Neutrophil (primary cell): ENCODE measurements at regions not wholly inside any gene's neighbourhood (a gene's known extent, or its start where the extent isn't known, plus 50 kb on each side); places are given as distances from the start of the nearest gene placed in this dataset.

Experiments used
- H3K27ac ChIP-seq: fragments of 200-600 bp; sonication (generic); 2 replicates; pipeline ENCODE4 v1.5.1; 2016; ENCODE audit warnings: mild to moderate bottlenecking, moderate library complexity
- H3K27me3 ChIP-seq: fragments of 200-600 bp; sonication (generic); 2 replicates; pipeline ENCODE4 v1.6.0; 2016; ENCODE audit warnings: mild to moderate bottlenecking
- H3K36me3 ChIP-seq: fragments of 200-600 bp; sonication (generic); 2 replicates; pipeline ENCODE4 v1.5.1; 2017
- H3K4me1 ChIP-seq, 2 experiments: fragments of 200-600 bp in 1 of 2; sonication (generic) in 1 of 2; 1 replicate in 1 of 2; 2 replicates in 1 of 2; pipeline versions ENCODE4 v1.5.1 to v1.6.1; 2013 to 2016; ENCODE audit warnings: low read depth in 1 of 2, low read length in 1 of 2, mild to moderate bottlenecking in 1 of 2, moderate library complexity in 1 of 2; ENCODE audit not compliant: control insufficient read depth in 1 of 2, insufficient read depth in 1 of 2
- H3K4me3 ChIP-seq, 2 experiments: fragments of 200-600 bp in 1 of 2; sonication (generic) in 1 of 2; 1 replicate in 1 of 2; 2 replicates in 1 of 2; pipeline ENCODE4 v1.5.1; 2013 to 2016; ENCODE audit warnings: low read depth in 1 of 2, low read length in 1 of 2, mild to moderate bottlenecking in 1 of 2, moderate library complexity in 1 of 2
- H3K9me3 ChIP-seq: fragments of 200-600 bp; sonication (generic); 2 replicates; pipeline ENCODE4 v1.5.1; 2016
- TF ChIP-seq, protein P1 (sequence below): fragments of 200-600 bp; sonication (generic); IDR thresholded peaks from 2 replicates; pipeline ENCODE4 v1.5.1; 2016; ENCODE audit warnings: antibody characterized with exemption

DNA sequence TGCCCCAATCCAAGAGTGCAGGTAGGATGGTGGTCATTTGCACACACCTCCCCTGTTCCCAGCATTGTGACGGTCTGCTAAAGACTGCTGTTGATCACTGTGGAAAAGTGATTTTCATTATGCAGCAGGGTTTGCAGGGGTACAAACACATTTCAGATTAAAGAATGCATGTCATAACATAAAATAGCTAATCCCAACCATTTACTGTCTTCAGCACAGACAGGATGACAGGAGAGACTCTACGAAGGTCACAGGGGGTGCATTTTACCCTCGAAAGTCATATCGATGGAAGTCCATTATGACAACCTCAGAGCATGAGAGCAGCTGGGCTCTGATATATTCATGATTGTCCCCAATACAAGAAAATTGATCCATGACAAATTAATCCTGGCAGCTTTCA lies 302.6 kb downstream of the AJAP1 start:
- TF ChIP-seq, protein P1, sequence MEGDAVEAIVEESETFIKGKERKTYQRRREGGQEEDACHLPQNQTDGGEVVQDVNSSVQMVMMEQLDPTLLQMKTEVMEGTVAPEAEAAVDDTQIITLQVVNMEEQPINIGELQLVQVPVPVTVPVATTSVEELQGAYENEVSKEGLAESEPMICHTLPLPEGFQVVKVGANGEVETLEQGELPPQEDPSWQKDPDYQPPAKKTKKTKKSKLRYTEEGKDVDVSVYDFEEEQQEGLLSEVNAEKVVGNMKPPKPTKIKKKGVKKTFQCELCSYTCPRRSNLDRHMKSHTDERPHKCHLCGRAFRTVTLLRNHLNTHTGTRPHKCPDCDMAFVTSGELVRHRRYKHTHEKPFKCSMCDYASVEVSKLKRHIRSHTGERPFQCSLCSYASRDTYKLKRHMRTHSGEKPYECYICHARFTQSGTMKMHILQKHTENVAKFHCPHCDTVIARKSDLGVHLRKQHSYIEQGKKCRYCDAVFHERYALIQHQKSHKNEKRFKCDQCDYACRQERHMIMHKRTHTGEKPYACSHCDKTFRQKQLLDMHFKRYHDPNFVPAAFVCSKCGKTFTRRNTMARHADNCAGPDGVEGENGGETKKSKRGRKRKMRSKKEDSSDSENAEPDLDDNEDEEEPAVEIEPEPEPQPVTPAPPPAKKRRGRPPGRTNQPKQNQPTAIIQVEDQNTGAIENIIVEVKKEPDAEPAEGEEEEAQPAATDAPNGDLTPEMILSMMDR = no peak
- H3K4me1 ChIP-seq = no peaks in the 10 kb centered on the region
- no peaks in the 10 kb centered on the region for H3K9me3 ChIP-seq
- no peak overlapping the region for H3K4me3 ChIP-seq
- no peaks in the 10 kb centered on the region for H3K36me3 ChIP-seq
- H3K27ac ChIP-seq = no peak overlapping the region
- no peaks in the 10 kb centered on the region for H3K27me3 ChIP-seq

DNA sequence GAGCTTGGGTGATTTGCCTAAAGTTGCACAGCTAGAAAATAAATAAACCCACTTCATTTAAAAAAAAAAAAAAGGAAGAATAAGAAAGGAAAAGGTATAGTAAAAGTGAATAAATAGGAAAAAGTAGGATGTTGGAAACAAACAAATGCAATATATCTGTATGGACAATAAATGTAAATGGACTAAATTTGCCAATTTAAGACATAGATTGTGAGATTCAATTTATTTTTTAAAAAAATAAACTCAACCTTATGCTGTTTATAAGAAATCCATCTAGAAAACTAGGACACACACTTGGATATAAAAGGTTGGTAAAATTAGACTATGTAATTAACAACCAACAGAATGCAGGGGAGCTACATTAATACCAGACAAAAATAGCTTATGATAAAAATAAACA lies 300.0 kb downstream of the AJAP1 start:
- Histone ChIP-seq H3K9me3 (no peaks in the 10 kb centered on the region), H3K4me3 (no peak overlapping the region), H3K27me3 (no peaks in the 10 kb centered on the region), H3K4me1 (no peaks in the 10 kb centered on the region), H3K36me3 (no peaks in the 10 kb centered on the region), H3K27ac (no peak overlapping the region)
- TF ChIP-seq, protein P1 = no peak

DNA sequence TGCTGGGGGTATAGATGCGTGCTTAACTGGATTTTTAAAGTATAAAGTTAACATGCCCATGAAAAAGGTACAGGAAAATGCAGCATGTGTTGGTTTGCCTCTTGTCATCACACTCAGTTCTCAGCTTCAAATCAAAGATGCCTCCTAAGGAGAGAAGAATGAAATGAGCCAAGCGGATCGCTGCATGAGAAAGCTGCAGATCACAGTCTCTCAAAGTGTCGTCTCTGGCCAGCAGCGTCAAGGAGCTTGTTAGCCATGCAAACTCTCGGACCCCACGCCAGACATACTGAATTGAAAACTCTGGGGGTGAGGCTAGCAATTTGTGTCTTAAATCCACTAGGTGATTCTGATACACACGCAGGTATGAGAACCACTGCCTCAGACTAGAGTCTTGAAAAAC lies 297.2 kb downstream of the AJAP1 start:
- no peak overlapping the region for H3K27ac ChIP-seq
- H3K4me1 ChIP-seq = no peaks in the 10 kb centered on the region
- H3K9me3 ChIP-seq = no peaks in the 10 kb centered on the region
- H3K4me3 ChIP-seq = no peak overlapping the region
- no peaks in the 10 kb centered on the region for H3K36me3 ChIP-seq
- TF ChIP-seq, protein P1 = no peak
- H3K27me3 ChIP-seq = no peaks in the 10 kb centered on the region

DNA sequence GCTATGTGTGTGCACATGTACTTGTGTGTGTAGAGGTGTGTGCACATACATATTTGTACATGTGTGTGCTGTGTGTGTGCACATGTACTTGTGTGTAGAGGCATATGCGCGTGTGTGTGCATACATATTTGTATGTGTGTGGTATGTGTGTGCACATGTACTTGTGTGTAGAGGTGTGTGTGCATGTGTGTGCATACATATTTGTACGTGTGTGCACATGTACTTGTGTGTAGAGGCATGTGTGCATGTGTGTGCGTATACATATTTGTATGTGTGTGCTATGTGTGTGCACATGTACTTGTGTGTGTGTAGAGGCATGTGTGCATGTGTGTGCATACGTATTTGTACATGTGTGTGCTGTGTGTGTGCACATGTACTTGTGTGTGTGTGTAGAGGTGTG lies 291.9 kb downstream of the AJAP1 start:
- no peak overlapping the region for H3K27ac ChIP-seq
- no peaks in the 10 kb centered on the region for H3K36me3 ChIP-seq
- no peak overlapping the region for H3K4me3 ChIP-seq
- TF ChIP-seq, protein P1 = no peak
- no peaks in the 10 kb centered on the region for H3K4me1 ChIP-seq
- no peaks in the 10 kb centered on the region for H3K9me3 ChIP-seq
- H3K27me3 ChIP-seq = no peaks in the 10 kb centered on the region

DNA sequence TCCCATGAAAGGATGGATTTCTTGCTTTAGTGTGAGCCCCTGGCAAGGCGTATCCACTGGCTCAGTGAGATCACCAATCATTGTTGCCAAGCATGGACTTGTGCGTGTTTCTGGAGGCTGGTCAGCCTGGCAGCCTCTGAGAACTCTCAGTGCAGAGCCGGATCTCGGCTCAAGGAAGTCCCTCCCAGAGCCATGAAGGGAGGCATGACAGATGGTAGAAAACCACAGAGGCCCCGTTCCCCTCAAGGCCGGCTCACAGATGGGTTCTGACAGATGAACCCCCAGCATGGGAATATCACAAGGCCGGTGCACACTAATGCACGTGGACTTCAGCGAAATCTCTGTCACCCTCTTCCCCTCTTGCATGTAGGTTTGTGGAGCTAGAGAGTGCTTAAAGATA lies 290.5 kb downstream of the AJAP1 start:
- Histone ChIP-seq H3K9me3 (peaks cover under 1% of the 10 kb centered on the region), H3K27ac (no peak overlapping the region), H3K36me3 (no peaks in the 10 kb centered on the region), H3K27me3 (no peaks in the 10 kb centered on the region), H3K4me3 (no peak overlapping the region), H3K4me1 (no peaks in the 10 kb centered on the region)
- TF ChIP-seq, protein P1 = no peak

DNA sequence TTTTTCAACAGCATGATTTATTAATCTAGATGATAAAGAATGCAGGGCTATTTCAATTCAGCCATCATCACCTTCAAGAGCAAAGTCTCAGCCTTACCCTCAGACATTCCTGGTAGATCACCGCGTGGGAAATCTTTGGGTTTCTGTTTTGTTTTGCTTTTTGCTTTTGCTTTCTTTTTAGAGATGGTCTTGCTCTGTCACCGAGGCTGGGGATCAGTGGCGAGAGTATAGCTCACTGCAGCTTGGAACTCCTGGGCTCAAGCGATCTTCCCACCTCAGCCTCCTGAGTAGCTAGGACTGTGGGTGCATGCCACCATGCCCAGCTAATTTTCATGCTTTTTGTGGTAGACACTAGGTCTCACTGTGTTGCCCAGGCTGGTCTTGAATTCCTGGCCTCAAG lies 289.7 kb downstream of the AJAP1 start:
- Histone ChIP-seq H3K4me3 (no peak overlapping the region), H3K9me3 (peaks cover 8% of the 10 kb centered on the region), H3K27ac (no peak overlapping the region), H3K4me1 (no peaks in the 10 kb centered on the region), H3K27me3 (no peaks in the 10 kb centered on the region), H3K36me3 (no peaks in the 10 kb centered on the region)
- TF ChIP-seq, protein P1 = no peak
